Mesodermal cell (in vitro differentiated cells): ENCODE measurements at regions not wholly inside any gene's neighbourhood (a gene's known extent, or its start where the extent isn't known, plus 50 kb on each side); places are given as distances from the start of the nearest gene placed in this dataset.

Source experiments
- H3K27ac ChIP-seq: 2 replicates; pipeline ENCODE4 v1.7.0; 2013; ENCODE audit warnings: mild to moderate bottlenecking, low read depth, low read length, moderate library complexity; ENCODE audit not compliant: severe bottlenecking
- H3K36me3 ChIP-seq: 2 replicates; pipeline ENCODE4 v1.7.1; 2013; ENCODE audit warnings: mild to moderate bottlenecking, low read length, moderate library complexity; ENCODE audit not compliant: control insufficient read depth, insufficient read depth
- H3K4me1 ChIP-seq: one replicate; pipeline ENCODE4 v1.7.1; 2013; ENCODE audit warnings: mild to moderate bottlenecking, low read length; ENCODE audit not compliant: insufficient read depth, control insufficient read depth, poor library complexity, severe bottlenecking
- H3K4me3 ChIP-seq: 2 replicates; pipeline ENCODE4 v1.7.0; 2013; ENCODE audit warnings: low read length, control low read depth, mild to moderate bottlenecking; ENCODE audit not compliant: insufficient read depth, poor library complexity, severe bottlenecking; ENCODE audit errors: extremely low read depth
- H3K9me3 ChIP-seq: 2 replicates; pipeline ENCODE4 v1.7.1; 2013; ENCODE audit warnings: mild to moderate bottlenecking, low read length, moderate library complexity; ENCODE audit not compliant: control insufficient read depth
- WGBS, 2 experiments: methylation state at CpG; one replicate each; pipeline ENCODE4 v1.1.5; 2013; ENCODE audit warnings: missing lambda C conversion rate in 2 of 2; ENCODE audit not compliant: insufficient coverage in 2 of 2; 5-methylcytosine and 5-hydroxymethylcytosine counted together

DNA sequence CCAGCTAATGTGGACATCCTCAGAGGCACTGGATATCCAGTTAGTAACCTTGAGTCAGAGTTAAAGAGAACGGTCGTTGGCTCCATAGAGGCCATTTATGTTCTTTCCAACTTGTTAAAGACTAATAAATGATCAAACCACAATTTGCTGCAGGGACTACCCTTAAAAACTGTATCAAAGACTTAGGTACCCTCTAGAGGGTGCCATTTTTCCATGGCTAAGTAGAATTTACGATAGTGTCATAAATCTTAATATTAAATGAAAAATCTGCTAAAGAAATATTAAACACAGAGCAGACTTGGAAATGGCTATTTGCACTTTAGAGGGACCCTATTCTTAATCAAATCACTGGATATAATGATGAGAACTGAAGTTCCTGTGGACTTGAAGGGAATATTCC is 685.2 kb upstream of the CHORDC1 start:
- Histone ChIP-seq H3K4me3 (no peak overlapping the region), H3K4me1 (no peaks in the 10 kb centered on the region), H3K27ac (no peak overlapping the region), H3K36me3 (no peaks in the 10 kb centered on the region), H3K9me3 (no peaks in the 10 kb centered on the region)
- WGBS, 2 experiments: 100% methylated on average over 1 of the region's 3 CpGs; no CpG with 5 or more reads in 1 of the 2 experiments

DNA sequence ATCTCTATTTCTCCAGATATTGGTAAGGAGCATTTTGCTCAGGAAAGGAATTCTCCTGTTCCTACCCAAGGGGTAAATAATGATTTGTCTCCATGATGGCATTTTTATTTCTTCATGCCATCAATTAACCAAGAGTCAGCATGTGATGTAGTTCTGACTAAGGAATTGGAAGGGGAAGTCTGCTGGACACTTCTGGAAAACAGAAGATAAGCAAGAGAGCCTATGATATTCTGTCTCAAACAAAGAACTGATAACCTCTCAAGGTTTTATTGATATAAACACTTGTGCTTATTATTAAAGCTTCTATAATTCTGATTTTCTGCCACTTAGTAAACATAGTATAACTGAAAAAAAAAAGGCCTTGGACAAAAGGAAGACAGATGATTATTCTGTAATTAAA is 673.0 kb upstream of the CHORDC1 start:
- Histone ChIP-seq H3K4me3 (no peak overlapping the region), H3K27ac (no peak overlapping the region), H3K36me3 (no peaks in the 10 kb centered on the region), H3K4me1 (no peaks in the 10 kb centered on the region), H3K9me3 (no peaks in the 10 kb centered on the region)

DNA sequence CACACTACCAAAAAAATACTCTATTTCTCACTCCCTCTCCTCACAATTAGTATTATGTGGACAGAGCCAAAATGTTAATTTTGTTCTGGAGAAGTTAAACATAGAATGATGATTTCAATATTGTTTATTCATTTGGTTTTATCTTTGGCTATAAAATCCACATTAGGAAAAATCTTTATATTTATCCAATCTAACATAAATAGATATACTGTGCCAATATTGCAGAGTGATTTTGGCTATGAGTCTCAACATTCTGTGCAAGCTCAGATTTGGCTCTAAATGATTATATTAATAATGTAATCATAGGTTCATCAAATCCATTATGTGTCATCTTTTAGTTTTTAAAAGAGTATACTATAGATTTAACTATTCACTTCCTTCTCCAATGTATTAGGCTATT is 667.5 kb upstream of the CHORDC1 start:
- Histone ChIP-seq H3K36me3 (no peaks in the 10 kb centered on the region), H3K4me1 (no peaks in the 10 kb centered on the region), H3K9me3 (no peaks in the 10 kb centered on the region), H3K4me3 (no peak overlapping the region), H3K27ac (no peak overlapping the region)

DNA sequence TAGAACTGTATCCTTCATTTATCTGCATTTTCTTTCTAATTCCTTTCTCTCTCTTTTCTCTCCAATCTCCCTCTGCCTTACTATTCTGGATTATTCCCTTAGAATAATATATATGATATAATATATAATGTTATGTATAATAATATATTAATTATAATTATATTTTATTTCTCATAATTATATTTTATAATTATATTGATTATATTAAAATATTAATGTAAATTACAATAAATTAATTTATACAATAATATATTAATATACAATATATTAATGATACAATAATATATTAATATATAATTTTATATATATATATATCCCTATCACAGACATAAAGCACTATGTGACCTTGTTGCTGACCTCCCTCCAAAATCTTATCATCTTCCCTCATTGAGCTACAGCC is 661.3 kb upstream of the CHORDC1 start:
- H3K4me1 ChIP-seq: no peaks in the 10 kb centered on the region
- H3K4me3 ChIP-seq: no peak overlapping the region
- no peak overlapping the region for H3K27ac ChIP-seq
- H3K9me3 ChIP-seq: no peaks in the 10 kb centered on the region
- no peaks in the 10 kb centered on the region for H3K36me3 ChIP-seq

DNA sequence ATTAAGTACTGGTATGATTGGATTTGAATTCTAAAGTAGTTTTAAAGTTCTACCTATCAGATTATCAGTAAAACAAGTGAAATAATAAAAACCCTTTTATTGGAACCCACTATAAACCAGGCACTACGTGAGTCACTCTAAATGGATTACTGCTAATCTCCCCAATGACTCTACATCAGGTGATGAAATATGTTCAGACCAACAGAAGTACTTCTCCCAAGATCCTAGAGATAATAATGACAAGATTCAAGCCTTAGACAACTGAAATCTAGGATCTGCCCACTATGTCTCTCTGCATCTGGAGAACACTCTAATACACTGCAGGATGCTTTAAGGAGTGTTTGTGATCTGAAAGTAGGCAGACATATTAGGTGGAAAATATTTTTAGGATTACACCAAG is 652.1 kb upstream of the CHORDC1 start:
- no peak overlapping the region for H3K27ac ChIP-seq
- H3K9me3 ChIP-seq: no peaks in the 10 kb centered on the region
- H3K36me3 ChIP-seq: no peaks in the 10 kb centered on the region
- WGBS, 2 experiments: 86 to 100% methylated on average over 1 of the region's 1 CpG
- no peak overlapping the region for H3K4me3 ChIP-seq
- no peaks in the 10 kb centered on the region for H3K4me1 ChIP-seq

DNA sequence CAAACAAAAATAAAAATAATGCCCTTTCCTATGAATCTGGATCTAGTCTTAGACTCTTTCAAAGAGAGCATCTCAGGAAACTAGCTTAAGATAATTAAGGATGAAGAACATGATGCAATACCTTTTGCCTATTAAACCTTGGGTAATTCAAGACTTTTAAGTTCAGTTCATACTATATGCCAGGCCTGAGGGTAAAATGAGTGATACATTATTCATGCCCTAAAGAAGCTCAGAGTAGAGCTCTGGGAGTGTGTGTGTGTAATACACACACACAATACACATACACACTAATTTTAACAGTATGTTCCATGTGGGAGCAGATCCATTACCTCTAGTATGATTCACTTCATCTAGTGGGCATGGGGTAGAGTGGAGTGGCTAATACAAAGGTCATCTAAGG is 651.4 kb upstream of the CHORDC1 start:
- H3K9me3 ChIP-seq: no peaks in the 10 kb centered on the region
- H3K27ac ChIP-seq: no peak overlapping the region
- no peaks in the 10 kb centered on the region for H3K4me1 ChIP-seq
- no peak overlapping the region for H3K4me3 ChIP-seq
- no peaks in the 10 kb centered on the region for H3K36me3 ChIP-seq

DNA sequence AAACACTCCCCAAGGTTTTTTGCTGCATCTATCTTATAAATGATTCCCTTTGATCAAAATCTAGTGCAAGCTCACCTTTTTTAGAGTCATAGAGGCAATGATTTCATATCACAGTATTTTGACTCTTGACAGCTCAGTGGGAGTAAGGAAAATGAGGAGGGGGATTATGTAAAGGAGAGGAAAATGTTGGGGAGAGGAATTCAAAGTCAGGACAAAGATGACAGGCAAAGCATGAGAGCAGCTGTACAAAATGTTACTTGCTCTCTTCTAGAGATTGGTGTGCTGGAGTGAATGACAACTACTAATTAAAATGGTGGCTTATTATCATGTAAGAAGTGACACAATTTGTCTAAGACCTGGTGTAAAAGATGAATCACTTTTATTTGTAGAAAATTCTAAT is 644.6 kb upstream of the CHORDC1 start:
- no peak overlapping the region for H3K27ac ChIP-seq
- H3K4me3 ChIP-seq: no peak overlapping the region
- no peaks in the 10 kb centered on the region for H3K4me1 ChIP-seq
- no peaks in the 10 kb centered on the region for H3K9me3 ChIP-seq
- H3K36me3 ChIP-seq: no peaks in the 10 kb centered on the region

DNA sequence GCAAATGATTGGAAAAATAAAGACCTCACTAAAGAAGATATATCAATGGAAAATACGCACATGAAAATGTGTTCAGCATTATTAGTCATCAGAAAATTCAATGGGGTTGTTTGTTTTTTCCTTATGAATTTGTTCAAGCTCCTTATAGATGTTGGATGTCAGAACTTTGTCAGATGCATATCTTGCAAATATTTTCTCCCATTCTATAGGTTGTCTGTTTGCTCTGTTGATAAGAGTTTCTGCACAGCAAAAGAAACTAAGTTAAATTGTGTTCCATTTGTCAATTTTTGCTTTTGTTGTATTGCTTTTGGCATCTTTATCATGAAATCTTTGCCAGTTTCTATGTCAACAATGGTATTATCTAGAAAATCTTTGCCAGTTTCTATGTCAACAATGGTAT is 633.9 kb upstream of the CHORDC1 start:
- no peaks in the 10 kb centered on the region for H3K4me1 ChIP-seq
- H3K9me3 ChIP-seq: no peaks in the 10 kb centered on the region
- H3K4me3 ChIP-seq: no peak overlapping the region
- no peaks in the 10 kb centered on the region for H3K36me3 ChIP-seq
- no peak overlapping the region for H3K27ac ChIP-seq
- 71% methylated on average over 1 of the region's 1 CpG; no CpG with 5 or more reads in 1 of the 2 experiments for WGBS, 2 experiments

DNA sequence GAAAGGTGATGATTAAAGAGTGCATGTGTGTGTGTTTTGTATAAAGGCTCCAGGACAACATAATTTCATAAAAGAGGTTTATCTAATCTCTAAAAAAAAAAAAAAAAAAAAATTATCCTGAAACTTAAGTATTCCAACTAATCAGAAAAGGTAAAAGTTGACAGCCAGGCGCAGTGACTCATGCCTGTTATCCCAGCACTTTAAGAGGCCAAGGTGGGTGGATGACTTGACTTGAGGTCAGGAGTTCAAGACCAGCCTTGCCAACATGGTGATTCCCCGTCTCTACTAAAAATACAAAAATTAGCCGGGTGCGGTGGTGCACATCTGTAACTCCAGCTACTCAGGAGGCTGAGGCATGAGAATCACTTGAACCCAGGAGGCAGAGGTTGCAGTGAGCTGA is 632.7 kb upstream of the CHORDC1 start:
- H3K4me3 ChIP-seq: no peak overlapping the region
- no peaks in the 10 kb centered on the region for H3K9me3 ChIP-seq
- WGBS, 2 experiments: 91 to 100% methylated on average over 2 to 3 of the region's 4 CpGs
- no peak overlapping the region for H3K27ac ChIP-seq
- no peaks in the 10 kb centered on the region for H3K4me1 ChIP-seq
- no peaks in the 10 kb centered on the region for H3K36me3 ChIP-seq

DNA sequence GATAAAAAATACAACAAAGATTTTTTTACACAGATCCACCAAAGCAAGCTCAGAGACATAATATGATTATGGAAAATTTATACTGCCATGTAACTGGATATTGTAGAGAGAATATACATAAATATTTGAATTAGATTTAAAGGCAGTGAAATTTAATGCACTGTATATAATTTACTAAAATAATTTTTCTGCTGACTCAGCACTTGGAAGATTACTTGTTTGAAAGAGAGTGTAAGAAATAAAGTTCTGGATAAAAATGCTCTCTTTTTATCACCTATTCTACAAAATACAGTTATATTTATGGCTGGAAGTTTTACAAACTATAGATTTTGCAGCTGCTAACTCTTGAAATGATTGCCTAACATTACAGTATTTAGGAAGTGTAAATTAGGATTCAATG is 628.3 kb upstream of the CHORDC1 start:
- H3K4me1 ChIP-seq: no peaks in the 10 kb centered on the region
- no peaks in the 10 kb centered on the region for H3K36me3 ChIP-seq
- no peak overlapping the region for H3K4me3 ChIP-seq

DNA sequence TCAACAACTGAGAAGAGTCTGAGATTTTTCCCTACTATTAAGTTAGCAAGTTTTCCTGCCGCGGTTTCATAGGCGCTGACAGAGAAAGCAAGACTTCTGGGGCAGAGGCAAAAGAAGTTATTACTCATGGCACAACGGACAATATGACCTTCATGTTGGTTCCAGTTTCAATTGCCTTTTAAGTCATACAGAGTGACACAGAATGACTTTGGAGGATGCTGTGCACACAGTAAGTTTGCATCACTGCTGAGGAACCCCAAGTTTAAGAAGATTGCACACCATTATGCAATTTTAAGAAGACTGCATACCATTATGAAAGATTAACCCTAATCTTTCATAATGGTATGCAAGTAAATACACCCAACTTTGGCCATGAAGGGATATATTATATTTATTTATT is 626.5 kb upstream of the CHORDC1 start:
- Histone ChIP-seq H3K27ac (no peak overlapping the region), H3K4me1 (no peaks in the 10 kb centered on the region), H3K36me3 (no peaks in the 10 kb centered on the region), H3K4me3 (no peak overlapping the region), H3K9me3 (no peaks in the 10 kb centered on the region)
- WGBS, 2 experiments: 97% methylated on average over 3 of the region's 4 CpGs; no CpG with 5 or more reads in 1 of the 2 experiments

More for the DNA sequence above, 628.3 kb upstream of the CHORDC1 start:
- H3K27ac ChIP-seq: no peak overlapping the region
- H3K9me3 ChIP-seq: no peaks in the 10 kb centered on the region

DNA sequence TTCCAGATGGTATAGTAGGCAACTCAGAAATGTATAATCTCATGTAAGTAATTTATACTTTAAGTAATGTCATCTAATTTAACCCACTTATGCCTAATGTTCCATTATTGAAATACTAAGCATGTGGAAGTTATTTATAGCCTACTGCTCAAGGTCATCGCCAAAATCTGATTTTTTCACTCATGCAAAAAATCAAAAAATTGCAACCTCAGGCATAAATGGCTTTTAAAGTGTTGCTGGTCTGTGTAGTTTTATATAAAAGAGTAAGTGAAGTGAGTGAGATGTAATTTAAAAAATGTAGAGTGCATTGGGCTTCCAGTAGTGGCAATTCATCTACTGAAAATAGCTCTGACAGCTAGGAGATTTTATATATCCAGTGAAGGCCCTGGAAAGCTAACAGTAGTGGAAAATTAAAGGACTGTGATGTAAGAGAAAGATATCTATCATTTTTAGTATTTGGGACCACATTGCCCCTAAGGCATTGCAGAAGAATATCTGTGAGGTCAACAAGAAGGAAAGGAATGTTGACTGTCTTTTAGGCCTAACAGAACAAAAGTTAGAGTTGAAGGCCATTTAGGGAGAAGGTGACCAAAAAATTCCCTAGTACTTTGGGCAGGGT is 624.5 kb upstream of the CHORDC1 start:
- H3K4me1 ChIP-seq: no peaks in the 10 kb centered on the region
- no peak overlapping the region for H3K27ac ChIP-seq
- WGBS, 2 experiments: no CpG with 5 or more reads among the region's 1 CpG
- H3K36me3 ChIP-seq: no peaks in the 10 kb centered on the region
- H3K4me3 ChIP-seq: no peak overlapping the region
- no peaks in the 10 kb centered on the region for H3K9me3 ChIP-seq
